ENCODE measurements at regions not wholly inside any gene's neighbourhood (a gene's known extent, or its start where the extent isn't known, plus 50 kb on each side); places are given as distances from the start of the nearest gene placed in this dataset.

- TF ChIP-seq CTCF (IDR thresholded peaks at IDR 0.05): no peak
- no peak for TF ChIP-seq POLR2A (IDR thresholded peaks at IDR 0.05)
Measured at GRCh38 chr10:90327611-90328010, 530.2 kb downstream of the HTR7 start.
